H1 (cell line): ENCODE measurements at regions not wholly inside any gene's neighbourhood (a gene's known extent, or its start where the extent isn't known, plus 50 kb on each side); places are given as distances from the start of the nearest gene placed in this dataset.

Experiments used
- ATF3 ChIP-seq: IDR thresholded peaks from 2 replicates; pipeline ENCODE4 v1.6.1; 2011; ENCODE audit warnings: low read depth, mild to moderate bottlenecking, low read length; ENCODE audit not compliant: insufficient read depth
- POLR2AphosphoS5 ChIP-seq: IDR thresholded peaks from 2 replicates; pipeline ENCODE4 v1.6.1; 2011; ENCODE audit warnings: low read depth, low read length

GRCh38 chr18:73043611-73044010, 175.8 kb upstream of the NETO1 start:
- no peak for TF ChIP-seq ATF3
- TF ChIP-seq POLR2AphosphoS5: no peak
